GM23338 (cell line): ENCODE measurements at regions not wholly inside any gene's neighbourhood (a gene's known extent, or its start where the extent isn't known, plus 50 kb on each side); places are given as distances from the start of the nearest gene placed in this dataset.

Experiments
- ATAC-seq: fragments of 200-7000 bp; cut with Tn5 transposase; 3 replicates; pipeline ENCODE4 v1.9.1; 2020
- DNase-seq: peaks from one replicate; pipeline ENCODE4 v3.0.0-alpha.2; 2015; ENCODE audit warnings: low spot score
- H2AFZ ChIP-seq: fragments of 200-600 bp; sonication (generic); 2 replicates; pipeline ENCODE4 v1.8.0; 2016; ENCODE audit warnings: antibody characterized with exemption, mild to moderate bottlenecking, moderate library complexity
- H3F3A ChIP-seq: fragments of 200-600 bp; sonication (generic); replicated peaks from 2 replicates; pipeline ENCODE4 v1.8.0; 2017; ENCODE audit warnings: antibody characterized with exemption, mixed run types, low read depth
- H3K27ac ChIP-seq: fragments of 200-600 bp; sonication (generic); 2 replicates; pipeline ENCODE4 v1.6.1; 2016; ENCODE audit warnings: low read depth
- H3K27me3 ChIP-seq: fragments of 200-600 bp; sonication (generic); 2 replicates; pipeline ENCODE4 v1.8.0; 2016; ENCODE audit warnings: mild to moderate bottlenecking, mixed run types, moderate library complexity; ENCODE audit not compliant: insufficient read depth
- H3K36me3 ChIP-seq: fragments of 200-600 bp; sonication (generic); 2 replicates; pipeline ENCODE4 v1.8.0; 2016; ENCODE audit warnings: mild to moderate bottlenecking; ENCODE audit not compliant: insufficient read depth
- H3K4me1 ChIP-seq: fragments of 200-600 bp; sonication (generic); 2 replicates; pipeline ENCODE4 v1.8.0; 2016; ENCODE audit warnings: mild to moderate bottlenecking, moderate library complexity; ENCODE audit not compliant: insufficient read depth
- H3K4me2 ChIP-seq: fragments of 200-600 bp; sonication (generic); 2 replicates; pipeline ENCODE4 v1.7.1; 2017; ENCODE audit warnings: mixed run types
- H3K4me3 ChIP-seq: fragments of 200-600 bp; sonication (generic); 2 replicates; pipeline ENCODE4 v1.6.1; 2016; ENCODE audit warnings: mixed run types
- H3K79me2 ChIP-seq: fragments of 200-600 bp; sonication (generic); replicated peaks from 2 replicates; pipeline ENCODE4 v1.8.0; 2017; ENCODE audit warnings: mild to moderate bottlenecking; ENCODE audit not compliant: insufficient read depth
- H3K9me2 ChIP-seq: fragments of 200-600 bp; sonication (generic); 2 replicates; pipeline ENCODE4 v1.8.0; 2017; ENCODE audit not compliant: insufficient read depth
- H4K20me1 ChIP-seq: fragments of 200-600 bp; sonication (generic); replicated peaks from 2 replicates; pipeline ENCODE4 v1.8.0; 2017; ENCODE audit warnings: mild to moderate bottlenecking; ENCODE audit not compliant: insufficient read depth
- H3K27ac Mint-ChIP-seq: 2 replicates; pipeline ENCODE4 v1.8.0; 2020; ENCODE audit warnings: inconsistent platforms, mild to moderate bottlenecking, moderate library complexity, mixed read lengths
- H3K27me3 Mint-ChIP-seq: 3 replicates; pipeline ENCODE4 v1.8.0; 2022; ENCODE audit warnings: low read depth, mild to moderate bottlenecking, moderate library complexity, mixed read lengths, inconsistent platforms; ENCODE audit not compliant: insufficient read depth, poor library complexity
- H3K36me3 Mint-ChIP-seq: 3 replicates; pipeline ENCODE4 v1.8.0; 2021; ENCODE audit warnings: low read depth, mild to moderate bottlenecking, inconsistent platforms, moderate library complexity, mixed read lengths
- H3K4me1 Mint-ChIP-seq: 3 replicates; pipeline ENCODE4 v1.8.0; 2020; ENCODE audit warnings: mild to moderate bottlenecking, inconsistent platforms, mixed read lengths
- H3K4me3 Mint-ChIP-seq: 3 replicates; pipeline ENCODE4 v1.8.0; 2021; ENCODE audit warnings: moderate library complexity, mild to moderate bottlenecking, inconsistent platforms, mixed read lengths
- H3K9me3 Mint-ChIP-seq: 3 replicates; pipeline ENCODE4 v1.8.0; 2020; ENCODE audit warnings: moderate library complexity, mild to moderate bottlenecking, inconsistent platforms, mixed read lengths
- CREB1 ChIP-seq: fragments of 250-450 bp; sonication (Bioruptor Pico); IDR thresholded peaks from 2 replicates; pipeline ENCODE4 v1.5.0; 2020; ENCODE audit warnings: low read depth, mild to moderate bottlenecking, moderate library complexity
- EZH2 ChIP-seq: fragments of 200-600 bp; sonication (generic); IDR thresholded peaks from one replicate; pipeline ENCODE4 v1.8.0; 2017; ENCODE audit warnings: antibody characterized with exemption, mild to moderate bottlenecking, low read depth; ENCODE audit not compliant: unreplicated experiment
- EZH2phosphoT487 ChIP-seq: fragments of 200-600 bp; sonication (generic); IDR thresholded peaks from one replicate; pipeline ENCODE4 v1.8.1; 2018; ENCODE audit warnings: antibody characterized with exemption; ENCODE audit not compliant: unreplicated experiment
- JUNB ChIP-seq: IDR thresholded peaks from one replicate; pipeline ENCODE4 v1.6.1; 2016; ENCODE audit warnings: antibody characterized with exemption; ENCODE audit not compliant: unreplicated experiment
- NANOG ChIP-seq: IDR thresholded peaks from 2 replicates; pipeline ENCODE4 v1.6.1; 2016; ENCODE audit warnings: antibody characterized with exemption, borderline replicate concordance
- POLR2AphosphoS5 ChIP-seq: IDR thresholded peaks from 2 replicates; pipeline ENCODE4 v1.6.1; 2016; ENCODE audit warnings: antibody characterized with exemption, low read depth
- STAT1 ChIP-seq: IDR thresholded peaks from one replicate; pipeline ENCODE4 v1.6.1; 2016; ENCODE audit warnings: antibody characterized with exemption; ENCODE audit not compliant: unreplicated experiment
- ZNF114 ChIP-seq: fragments of 250-450 bp; sonication (Bioruptor Pico); IDR thresholded peaks from 2 replicates; pipeline ENCODE4 v1.5.0; 2020; ENCODE audit warnings: mild to moderate bottlenecking, moderate library complexity
- ZNF331 ChIP-seq: fragments of 250-450 bp; sonication (Bioruptor Pico); IDR thresholded peaks from 2 replicates; pipeline ENCODE4 v1.5.0; 2020; ENCODE audit warnings: low read depth, mild to moderate bottlenecking, moderate library complexity
- ZNF462 ChIP-seq: fragments of 250-450 bp; sonication (Bioruptor Pico); IDR thresholded peaks from 2 replicates; pipeline ENCODE4 v1.5.0; 2020; ENCODE audit warnings: mild to moderate bottlenecking, moderate library complexity
- TF ChIP-seq, protein P1 (sequence below): IDR thresholded peaks from 2 replicates; pipeline ENCODE4 v1.6.1; 2016; ENCODE audit warnings: antibody characterized with exemption
- TF ChIP-seq, protein P2 (sequence below), 2 experiments: fragments of 200-600 bp in 1 of 2; sonication (generic) in 1 of 2; conservative IDR thresholded peaks; 2 replicates each; pipeline versions ENCODE4 v1.5.1 to v1.6.1; 2016 to 2017; ENCODE audit warnings: antibody characterized with exemption in 2 of 2, low read depth in 2 of 2, mild to moderate bottlenecking in 2 of 2, moderate library complexity in 1 of 2
- TF ChIP-seq, protein P3 (sequence below): IDR thresholded peaks from one replicate; pipeline ENCODE4 v1.6.1; 2018; ENCODE audit warnings: antibody characterized with exemption; ENCODE audit not compliant: unreplicated experiment

DNA sequence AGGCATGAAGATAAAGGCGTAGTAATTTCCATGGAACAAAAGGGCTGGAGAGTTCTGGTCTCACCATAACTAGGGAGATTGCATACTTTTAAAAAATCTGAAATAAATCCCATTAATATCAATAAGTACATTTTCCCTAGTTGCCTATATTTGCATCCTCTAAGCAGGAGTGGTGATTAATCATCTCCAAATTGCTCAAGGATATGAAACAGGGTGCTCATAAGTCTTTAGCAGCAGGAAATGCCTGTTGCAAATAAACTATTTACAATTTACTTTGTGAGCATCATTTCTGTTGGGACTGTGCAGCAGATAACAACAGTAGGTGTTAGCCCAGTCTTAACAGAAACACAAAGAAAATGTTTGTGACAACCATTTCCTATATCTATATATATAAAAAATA, 92.4 kb upstream of the TMEM178A start:
- Histone ChIP-seq H3K4me2 (no peak overlapping the region), H3K4me3 (no peak overlapping the region)
- ATAC-seq, result no peak

More for the DNA sequence above, 92.4 kb upstream of the TMEM178A start:
- Histone ChIP-seq H4K20me1 (no peaks in the 10 kb centered on the region), H3K4me1 (no peaks in the 10 kb centered on the region), H2AFZ (no peak overlapping the region), H3K36me3 (no peaks in the 10 kb centered on the region), H3K27ac (no peak overlapping the region), H3K9me2 (no peaks in the 10 kb centered on the region), H3F3A (no peaks in the 10 kb centered on the region), H3K79me2 (no peaks in the 10 kb centered on the region), H3K27me3 (no peaks in the 10 kb centered on the region)
- Mint-ChIP-seq H3K4me3 (no peak overlapping the region), H3K27ac (no peak overlapping the region), H3K27me3 (peaks cover 2% of the 10 kb centered on the region), H3K4me1 (peaks cover 5% of the 10 kb centered on the region), H3K36me3 (no peaks in the 10 kb centered on the region; the same call in 1 of the 3 replicates), H3K9me3 (peaks cover 16% of the 10 kb centered on the region; the same call in 2 of the 3 replicates)
- TF ChIP-seq EZH2, result no peak
- TF ChIP-seq ZNF462, result no peak
- TF ChIP-seq JUNB, result no peak
- TF ChIP-seq ZNF331, result no peak
- TF ChIP-seq STAT1, result no peak
- TF ChIP-seq, protein P1, sequence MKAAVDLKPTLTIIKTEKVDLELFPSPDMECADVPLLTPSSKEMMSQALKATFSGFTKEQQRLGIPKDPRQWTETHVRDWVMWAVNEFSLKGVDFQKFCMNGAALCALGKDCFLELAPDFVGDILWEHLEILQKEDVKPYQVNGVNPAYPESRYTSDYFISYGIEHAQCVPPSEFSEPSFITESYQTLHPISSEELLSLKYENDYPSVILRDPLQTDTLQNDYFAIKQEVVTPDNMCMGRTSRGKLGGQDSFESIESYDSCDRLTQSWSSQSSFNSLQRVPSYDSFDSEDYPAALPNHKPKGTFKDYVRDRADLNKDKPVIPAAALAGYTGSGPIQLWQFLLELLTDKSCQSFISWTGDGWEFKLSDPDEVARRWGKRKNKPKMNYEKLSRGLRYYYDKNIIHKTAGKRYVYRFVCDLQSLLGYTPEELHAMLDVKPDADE, result no peak
- TF ChIP-seq, protein P2, sequence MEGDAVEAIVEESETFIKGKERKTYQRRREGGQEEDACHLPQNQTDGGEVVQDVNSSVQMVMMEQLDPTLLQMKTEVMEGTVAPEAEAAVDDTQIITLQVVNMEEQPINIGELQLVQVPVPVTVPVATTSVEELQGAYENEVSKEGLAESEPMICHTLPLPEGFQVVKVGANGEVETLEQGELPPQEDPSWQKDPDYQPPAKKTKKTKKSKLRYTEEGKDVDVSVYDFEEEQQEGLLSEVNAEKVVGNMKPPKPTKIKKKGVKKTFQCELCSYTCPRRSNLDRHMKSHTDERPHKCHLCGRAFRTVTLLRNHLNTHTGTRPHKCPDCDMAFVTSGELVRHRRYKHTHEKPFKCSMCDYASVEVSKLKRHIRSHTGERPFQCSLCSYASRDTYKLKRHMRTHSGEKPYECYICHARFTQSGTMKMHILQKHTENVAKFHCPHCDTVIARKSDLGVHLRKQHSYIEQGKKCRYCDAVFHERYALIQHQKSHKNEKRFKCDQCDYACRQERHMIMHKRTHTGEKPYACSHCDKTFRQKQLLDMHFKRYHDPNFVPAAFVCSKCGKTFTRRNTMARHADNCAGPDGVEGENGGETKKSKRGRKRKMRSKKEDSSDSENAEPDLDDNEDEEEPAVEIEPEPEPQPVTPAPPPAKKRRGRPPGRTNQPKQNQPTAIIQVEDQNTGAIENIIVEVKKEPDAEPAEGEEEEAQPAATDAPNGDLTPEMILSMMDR (conservative IDR thresholded peaks at IDR 0.05; ENCODE audit: low read depth in 2 of 2), result no peak
- no peak for TF ChIP-seq ZNF114 (CRISPR knock-in tag)
- TF ChIP-seq POLR2AphosphoS5, result no peak
- TF ChIP-seq, protein P3, sequence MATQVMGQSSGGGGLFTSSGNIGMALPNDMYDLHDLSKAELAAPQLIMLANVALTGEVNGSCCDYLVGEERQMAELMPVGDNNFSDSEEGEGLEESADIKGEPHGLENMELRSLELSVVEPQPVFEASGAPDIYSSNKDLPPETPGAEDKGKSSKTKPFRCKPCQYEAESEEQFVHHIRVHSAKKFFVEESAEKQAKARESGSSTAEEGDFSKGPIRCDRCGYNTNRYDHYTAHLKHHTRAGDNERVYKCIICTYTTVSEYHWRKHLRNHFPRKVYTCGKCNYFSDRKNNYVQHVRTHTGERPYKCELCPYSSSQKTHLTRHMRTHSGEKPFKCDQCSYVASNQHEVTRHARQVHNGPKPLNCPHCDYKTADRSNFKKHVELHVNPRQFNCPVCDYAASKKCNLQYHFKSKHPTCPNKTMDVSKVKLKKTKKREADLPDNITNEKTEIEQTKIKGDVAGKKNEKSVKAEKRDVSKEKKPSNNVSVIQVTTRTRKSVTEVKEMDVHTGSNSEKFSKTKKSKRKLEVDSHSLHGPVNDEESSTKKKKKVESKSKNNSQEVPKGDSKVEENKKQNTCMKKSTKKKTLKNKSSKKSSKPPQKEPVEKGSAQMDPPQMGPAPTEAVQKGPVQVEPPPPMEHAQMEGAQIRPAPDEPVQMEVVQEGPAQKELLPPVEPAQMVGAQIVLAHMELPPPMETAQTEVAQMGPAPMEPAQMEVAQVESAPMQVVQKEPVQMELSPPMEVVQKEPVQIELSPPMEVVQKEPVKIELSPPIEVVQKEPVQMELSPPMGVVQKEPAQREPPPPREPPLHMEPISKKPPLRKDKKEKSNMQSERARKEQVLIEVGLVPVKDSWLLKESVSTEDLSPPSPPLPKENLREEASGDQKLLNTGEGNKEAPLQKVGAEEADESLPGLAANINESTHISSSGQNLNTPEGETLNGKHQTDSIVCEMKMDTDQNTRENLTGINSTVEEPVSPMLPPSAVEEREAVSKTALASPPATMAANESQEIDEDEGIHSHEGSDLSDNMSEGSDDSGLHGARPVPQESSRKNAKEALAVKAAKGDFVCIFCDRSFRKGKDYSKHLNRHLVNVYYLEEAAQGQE, result no peak
- TF ChIP-seq EZH2phosphoT487, result no peak
- TF ChIP-seq NANOG, result no peak
- no peak for TF ChIP-seq CREB1
- DNase-seq, result no peak
